ENCODE measurements at regions not wholly inside any gene's neighbourhood (a gene's known extent, or its start where the extent isn't known, plus 50 kb on each side); places are given as distances from the start of the nearest gene placed in this dataset.

DNA sequence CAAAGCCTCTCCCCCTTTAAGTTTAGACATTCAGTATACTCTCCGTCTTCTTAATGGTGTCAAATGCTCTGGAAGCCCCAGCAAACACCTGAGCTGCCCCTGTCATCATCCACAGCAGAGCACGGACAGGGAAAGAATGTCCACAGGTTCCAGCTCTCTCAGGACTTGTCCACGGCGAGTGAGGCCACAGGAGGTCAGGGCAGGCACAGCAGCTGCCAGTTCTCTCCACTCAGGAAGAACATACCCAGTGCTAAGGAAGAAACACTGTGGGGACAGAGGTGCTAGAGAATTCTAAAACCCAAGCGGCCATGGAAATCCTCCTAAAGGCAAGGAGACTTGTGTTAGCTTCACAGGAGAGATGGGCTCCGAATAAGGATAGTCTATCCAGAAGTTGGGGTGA lies 132.0 kb upstream of the SERP2 start:
- TF ChIP-seq RFX5 (IDR thresholded peaks at IDR 0.05; ENCODE audit: borderline replicate concordance, low read depth, low read length) (no peak), SIN3A (conservative IDR thresholded peaks at IDR 0.05 in 1 of 2, IDR thresholded peaks at IDR 0.05 in 1 of 2; ENCODE audit: low read depth in 1 of 2, low read length in 2 of 2) (no peak)
